GM12878 (cell line): ENCODE measurements at regions not wholly inside any gene's neighbourhood (a gene's known extent, or its start where the extent isn't known, plus 50 kb on each side); places are given as distances from the start of the nearest gene placed in this dataset.

Source experiments
- BACH1 ChIP-seq: fragments of 450-650 bp; IDR thresholded peaks from 2 replicates; pipeline ENCODE4 v1.6.1; 2017; ENCODE audit warnings: mild to moderate bottlenecking, borderline replicate concordance
- BCL3 ChIP-seq: IDR thresholded peaks from 2 replicates; pipeline ENCODE4 v1.6.1; 2011; ENCODE audit warnings: borderline replicate concordance, low read depth, mild to moderate bottlenecking, moderate library complexity, low read length; ENCODE audit not compliant: insufficient read depth, poor library complexity, severe bottlenecking
- CBFB ChIP-seq: IDR thresholded peaks from 2 replicates; pipeline ENCODE4 v1.6.1; 2016; ENCODE audit warnings: antibody characterized with exemption, low read depth
- CHD4 ChIP-seq: fragments of 200-600 bp; sonication (generic); IDR thresholded peaks from 2 replicates; pipeline ENCODE4 v1.6.1; 2016; ENCODE audit warnings: mild to moderate bottlenecking
- CREB1 ChIP-seq: IDR thresholded peaks from 2 replicates; pipeline ENCODE4 v1.6.1; 2012; ENCODE audit warnings: low read depth, mild to moderate bottlenecking, inconsistent platforms
- EZH2 ChIP-seq: IDR thresholded peaks from 2 replicates; pipeline ENCODE4 v1.6.1; 2012; ENCODE audit warnings: low read depth, mild to moderate bottlenecking, control low read depth, inconsistent platforms, low read length, borderline replicate concordance; ENCODE audit not compliant: control insufficient read depth
- GATAD2B ChIP-seq: fragments of 450-650 bp; conservative IDR thresholded peaks from 2 replicates; pipeline ENCODE4 v1.6.1; 2017; ENCODE audit warnings: low read depth, mild to moderate bottlenecking, moderate library complexity
- HCFC1 ChIP-seq: fragments of 150-350 bp; IDR thresholded peaks from 2 replicates; pipeline ENCODE4 v1.6.1; 2014; ENCODE audit warnings: low read length
- HDAC2 ChIP-seq: fragments of 200-600 bp; sonication (generic); IDR thresholded peaks from 2 replicates; pipeline ENCODE4 v1.6.1; 2017
- HDAC6 ChIP-seq: fragments of 200-600 bp; sonication (generic); IDR thresholded peaks from one replicate; pipeline ENCODE4 v1.8.0; 2017; ENCODE audit warnings: antibody characterized with exemption; ENCODE audit not compliant: unreplicated experiment
- NFIC ChIP-seq: IDR thresholded peaks from 2 replicates; pipeline ENCODE4 v1.6.1; 2012; ENCODE audit warnings: low read depth, mild to moderate bottlenecking, inconsistent platforms, low read length, moderate library complexity
- NFYB ChIP-seq: IDR thresholded peaks from 2 replicates; pipeline ENCODE4 v1.6.1; 2011; ENCODE audit warnings: low read depth, mild to moderate bottlenecking, low read length, improper control_type of control experiment, moderate library complexity; ENCODE audit not compliant: insufficient read depth
- PAX5 ChIP-seq: IDR thresholded peaks from 2 replicates; pipeline ENCODE4 v1.6.1; 2011; ENCODE audit warnings: low read depth, low read length, borderline replicate concordance
- POLR2AphosphoS5 ChIP-seq: IDR thresholded peaks from 2 replicates; pipeline ENCODE4 v1.6.1; 2011; ENCODE audit warnings: mild to moderate bottlenecking, low read length, inconsistent platforms
- RB1 ChIP-seq: fragments of 450-650 bp; formaldehyde crosslinking; IDR thresholded peaks from 2 replicates; pipeline ENCODE4 v1.6.1; 2017; ENCODE audit warnings: mild to moderate bottlenecking, borderline replicate concordance
- RCOR1 ChIP-seq: conservative IDR thresholded peaks from 2 replicates; pipeline ENCODE4 v1.6.1; 2012; ENCODE audit warnings: low read depth, low read length, improper control_type of control experiment
- RUNX3 ChIP-seq: IDR thresholded peaks from 2 replicates; pipeline ENCODE4 v1.6.1; 2012; ENCODE audit warnings: low read length, inconsistent platforms
- STAT1 ChIP-seq: fragments of 450-650 bp; conservative IDR thresholded peaks from 2 replicates; pipeline ENCODE4 v1.6.1; 2014; ENCODE audit warnings: antibody characterized with exemption, mild to moderate bottlenecking
- SUPT20H ChIP-seq: IDR thresholded peaks from 2 replicates; pipeline ENCODE4 v1.6.1; 2011; ENCODE audit warnings: low read depth, mild to moderate bottlenecking, low read length, moderate library complexity, borderline replicate concordance; ENCODE audit not compliant: control insufficient read depth
- TARDBP ChIP-seq: IDR thresholded peaks from 2 replicates; pipeline ENCODE4 v1.6.1; 2016; ENCODE audit warnings: borderline replicate concordance
- YBX1 ChIP-seq: fragments of 450-650 bp; IDR thresholded peaks from 2 replicates; pipeline ENCODE4 v1.6.1; 2016; ENCODE audit warnings: antibody characterized with exemption
- ZBTB40 ChIP-seq: fragments of 450-650 bp; IDR thresholded peaks from 2 replicates; pipeline ENCODE4 v1.6.1; 2016; ENCODE audit warnings: mild to moderate bottlenecking, moderate library complexity, borderline replicate concordance
- ZNF207 ChIP-seq: fragments of 450-650 bp; IDR thresholded peaks from 2 replicates; pipeline ENCODE4 v1.6.1; 2014; ENCODE audit warnings: antibody characterized with exemption, mild to moderate bottlenecking, borderline replicate concordance
- ZNF274 ChIP-seq: IDR thresholded peaks from one replicate; pipeline ENCODE4 v1.8.0; 2011; ENCODE audit not compliant: insufficient read length, insufficient read depth
- ZNF622 ChIP-seq: fragments of 450-650 bp; IDR thresholded peaks from 2 replicates; pipeline ENCODE4 v1.6.1; 2017; ENCODE audit warnings: mild to moderate bottlenecking, inconsistent platforms
- ZZZ3 ChIP-seq: IDR thresholded peaks from 2 replicates; pipeline ENCODE4 v1.6.1; 2011; ENCODE audit warnings: low read depth; ENCODE audit not compliant: control insufficient read depth, insufficient read length
- TF ChIP-seq, protein P1 (sequence below): IDR thresholded peaks from 2 replicates; pipeline ENCODE4 v1.6.1; 2011; ENCODE audit warnings: low read depth, mild to moderate bottlenecking, low read length, moderate library complexity, borderline replicate concordance; ENCODE audit errors: extremely low read depth

DNA sequence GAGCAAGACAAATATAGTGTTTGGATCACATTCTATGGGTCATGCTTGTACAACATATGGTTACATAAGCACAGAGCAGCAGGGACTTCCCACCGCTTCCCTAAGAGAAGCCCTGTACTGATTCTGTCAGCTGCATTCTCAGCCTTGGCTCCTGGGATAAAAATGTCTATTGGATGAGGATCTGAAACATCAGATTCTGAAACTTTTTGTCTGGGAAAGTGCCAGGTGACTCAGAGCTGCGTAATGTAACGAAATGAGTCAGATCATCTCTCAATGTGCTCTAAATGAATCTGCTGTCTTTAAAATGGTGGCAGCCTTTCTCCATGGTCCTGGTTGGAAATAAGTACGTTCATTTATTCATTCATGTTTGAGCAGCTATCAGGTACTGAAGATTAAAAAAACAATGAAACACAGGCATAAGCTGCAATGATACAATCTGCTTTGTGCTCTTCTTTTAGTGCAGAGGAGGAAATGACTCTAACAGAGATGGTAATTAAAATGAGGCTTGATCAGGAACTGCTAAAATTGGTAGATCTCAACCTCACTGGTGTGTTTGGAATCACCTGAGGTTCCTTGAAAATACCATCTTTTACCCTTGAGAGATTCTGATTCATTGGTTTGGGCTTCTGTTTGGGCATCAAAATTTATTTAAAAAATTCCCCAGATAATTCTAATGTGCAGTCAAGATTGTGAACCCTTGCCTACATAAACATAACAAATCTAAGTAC is 99.1 kb upstream of the NAP1L1 start (continued):
- TF ChIP-seq BCL3 (peak; percentile 86), ZNF274 (no peak), RCOR1 (no peak), HDAC2 (no peak), CHD4 (no peak), RUNX3 (peak; percentile 79), NFIC (peak; percentile 99), RB1 (no peak), STAT1 (no peak), TARDBP (no peak), SUPT20H (no peak), POLR2AphosphoS5 (no peak), ZNF207 (no peak), ZBTB40 (no peak; the same call in 1 of the 2 replicates), GATAD2B (no peak; the same call in 1 of the 2 replicates), EZH2 (no peak), HDAC6 (no peak), HCFC1 (no peak), NFYB (no peak), ZZZ3 (no peak), ZNF622 (no peak), CREB1 (peak; percentile 68; the same call in 1 of the 2 replicates), BACH1 (peak; percentile 64; the same call in 1 of the 2 replicates), CBFB (peak; percentile 59; the same call in 1 of the 2 replicates), PAX5 (peak; percentile 60; the same call in 1 of the 2 replicates), YBX1 (no peak)
- TF ChIP-seq, protein P1, sequence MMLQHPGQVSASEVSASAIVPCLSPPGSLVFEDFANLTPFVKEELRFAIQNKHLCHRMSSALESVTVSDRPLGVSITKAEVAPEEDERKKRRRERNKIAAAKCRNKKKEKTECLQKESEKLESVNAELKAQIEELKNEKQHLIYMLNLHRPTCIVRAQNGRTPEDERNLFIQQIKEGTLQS, result no peak
